SU-DHL-6 (cell line): ENCODE measurements at regions not wholly inside any gene's neighbourhood (a gene's known extent, or its start where the extent isn't known, plus 50 kb on each side); places are given as distances from the start of the nearest gene placed in this dataset.

Source experiments
- H2AFZ ChIP-seq: fragments of 200-600 bp; sonication (generic); 2 replicates; pipeline ENCODE4 v1.6.1; 2014; ENCODE audit warnings: low read depth, mild to moderate bottlenecking, moderate library complexity, mixed read lengths, antibody characterized with exemption, low read length; ENCODE audit not compliant: severe bottlenecking
- H3F3A ChIP-seq: fragments of 200-600 bp; shearing (Covaris generic); 2 replicates; pipeline ENCODE4 v1.6.0; 2016; ENCODE audit warnings: antibody characterized with exemption, mild to moderate bottlenecking; ENCODE audit not compliant: insufficient read depth
- H3K27ac ChIP-seq: fragments of 200-600 bp; sonication (generic); 2 replicates; pipeline ENCODE4 v1.5.1; 2016; ENCODE audit warnings: low read depth, mild to moderate bottlenecking, low read length, moderate library complexity, mixed read lengths
- H3K27me3 ChIP-seq: fragments of 200-600 bp; sonication (generic), shearing (Covaris generic); 2 replicates; pipeline ENCODE4 v1.6.0; 2014; ENCODE audit warnings: mild to moderate bottlenecking, low read length
- H3K36me3 ChIP-seq: fragments of 200-600 bp; sonication (generic); 2 replicates; pipeline ENCODE4 v1.6.1; 2014; ENCODE audit warnings: mild to moderate bottlenecking, low read length, mixed read lengths
- H3K4me2 ChIP-seq: fragments of 300-600, 200-600 bp; shearing (Covaris generic), sonication (generic); 2 replicates; pipeline ENCODE4 v1.6.0; 2014; ENCODE audit warnings: low read length, low read depth, mild to moderate bottlenecking; ENCODE audit not compliant: poor library complexity, severe bottlenecking
- H3K4me3 ChIP-seq: fragments of 200-600 bp; sonication (generic); 2 replicates; pipeline ENCODE4 v1.5.1; 2014; ENCODE audit warnings: antibody characterized with exemption, low read length, mild to moderate bottlenecking, mixed read lengths; ENCODE audit not compliant: insufficient read depth, poor library complexity, severe bottlenecking
- H3K79me2 ChIP-seq: fragments of 200-600 bp; sonication (generic); 2 replicates; pipeline ENCODE4 v1.6.1; 2014; ENCODE audit warnings: mild to moderate bottlenecking, low read length, moderate library complexity; ENCODE audit not compliant: insufficient read depth
- H3K9ac ChIP-seq: fragments of 200-600 bp; sonication (generic); 2 replicates; pipeline ENCODE4 v1.7.0; 2014; ENCODE audit warnings: mild to moderate bottlenecking, low read length
- H3K9me2 ChIP-seq: fragments of 200-600 bp; sonication (generic); replicated peaks from 2 replicates; pipeline ENCODE4 v1.6.1; 2014; ENCODE audit warnings: low read length; ENCODE audit not compliant: insufficient read depth
- H3K9me3 ChIP-seq: fragments of 200-600 bp; sonication (generic); 2 replicates; pipeline ENCODE4 v1.6.1; 2014; ENCODE audit warnings: low read length, mixed read lengths; ENCODE audit not compliant: insufficient read depth
- H4K20me1 ChIP-seq: fragments of 200-600 bp; sonication (generic); 2 replicates; pipeline ENCODE4 v1.6.1; 2014; ENCODE audit warnings: low read depth, mild to moderate bottlenecking, antibody characterized with exemption, low read length, moderate library complexity, mixed read lengths
- CTCF ChIP-seq: fragments of 200-600 bp; sonication (generic); IDR thresholded peaks from one replicate; pipeline ENCODE4 v1.5.1; 2017; ENCODE audit warnings: antibody characterized with exemption, mild to moderate bottlenecking, low read length, moderate library complexity; ENCODE audit not compliant: insufficient read depth, poor library complexity, severe bottlenecking
- EZH2phosphoT487 ChIP-seq: fragments of 200-600 bp; sonication (generic), shearing (Covaris generic); conservative IDR thresholded peaks from 2 replicates; pipeline ENCODE4 v1.6.1; 2018; ENCODE audit warnings: mild to moderate bottlenecking, antibody characterized with exemption, low read length, moderate library complexity, mixed read lengths

- TF ChIP-seq EZH2phosphoT487 = no peak
- peak; percentile 75 for TF ChIP-seq CTCF
- H3F3A ChIP-seq = no peaks in the 10 kb centered on the region
- no peaks in the 10 kb centered on the region for H3K27me3 ChIP-seq
- no peak overlapping the region for H3K4me2 ChIP-seq
- no peak overlapping the region for H3K4me3 ChIP-seq
- H2AFZ ChIP-seq = no peak overlapping the region
- no peak overlapping the region for H3K9ac ChIP-seq
- H3K27ac ChIP-seq = no peak overlapping the region
- no peaks in the 10 kb centered on the region for H3K36me3 ChIP-seq
- no peaks in the 10 kb centered on the region for H3K9me3 ChIP-seq
- H3K9me2 ChIP-seq = no peaks in the 10 kb centered on the region
- H4K20me1 ChIP-seq = no peaks in the 10 kb centered on the region
- no peaks in the 10 kb centered on the region for H3K79me2 ChIP-seq
Observed at GRCh38 chr2:205885492-205886099, 200.4 kb downstream of the INO80D start.

GRCh38 chr2:205883965-205884364 lies 201.7 kb downstream of the NRP2 start:
- H3K9me2 ChIP-seq = no peaks in the 10 kb centered on the region
- H3K9me3 ChIP-seq = no peaks in the 10 kb centered on the region
- no peaks in the 10 kb centered on the region for H4K20me1 ChIP-seq
- H3K4me3 ChIP-seq = no peak overlapping the region
- no peaks in the 10 kb centered on the region for H3F3A ChIP-seq
- H3K79me2 ChIP-seq = no peaks in the 10 kb centered on the region
- no peak for TF ChIP-seq EZH2phosphoT487
- TF ChIP-seq CTCF = no peak
- no peak overlapping the region for H3K4me2 ChIP-seq
- no peaks in the 10 kb centered on the region for H3K27me3 ChIP-seq
- H3K36me3 ChIP-seq = no peaks in the 10 kb centered on the region
- H3K9ac ChIP-seq = no peak overlapping the region
- no peak overlapping the region for H3K27ac ChIP-seq
- H2AFZ ChIP-seq = no peak overlapping the region

- H4K20me1 ChIP-seq = no peaks in the 10 kb centered on the region
- H2AFZ ChIP-seq = no peak overlapping the region
- H3K9me2 ChIP-seq = no peaks in the 10 kb centered on the region
- no peak overlapping the region for H3K4me3 ChIP-seq
- H3K36me3 ChIP-seq = no peaks in the 10 kb centered on the region
- H3K27ac ChIP-seq = no peak overlapping the region
- H3F3A ChIP-seq = no peaks in the 10 kb centered on the region
- TF ChIP-seq EZH2phosphoT487 (no peak), CTCF (no peak)
- no peaks in the 10 kb centered on the region for H3K27me3 ChIP-seq
- no peak overlapping the region for H3K9ac ChIP-seq
- no peaks in the 10 kb centered on the region for H3K79me2 ChIP-seq
- H3K4me2 ChIP-seq = no peak overlapping the region
- H3K9me3 ChIP-seq = no peaks in the 10 kb centered on the region
Observed at GRCh38 chr2:205882806-205883425, 200.6 kb downstream of the NRP2 start.
